ENCODE measurements at regions not wholly inside any gene's neighbourhood (a gene's known extent, or its start where the extent isn't known, plus 50 kb on each side); places are given as distances from the start of the nearest gene placed in this dataset.
A peak's percentile ranks its signal among the peaks of the same experiment; 100 is the strongest.

- DNase-seq = no peak
These were observed 66.0 kb upstream of the FOXK1 start for GRCh38 chr7:4616116-4616515.

DNA sequence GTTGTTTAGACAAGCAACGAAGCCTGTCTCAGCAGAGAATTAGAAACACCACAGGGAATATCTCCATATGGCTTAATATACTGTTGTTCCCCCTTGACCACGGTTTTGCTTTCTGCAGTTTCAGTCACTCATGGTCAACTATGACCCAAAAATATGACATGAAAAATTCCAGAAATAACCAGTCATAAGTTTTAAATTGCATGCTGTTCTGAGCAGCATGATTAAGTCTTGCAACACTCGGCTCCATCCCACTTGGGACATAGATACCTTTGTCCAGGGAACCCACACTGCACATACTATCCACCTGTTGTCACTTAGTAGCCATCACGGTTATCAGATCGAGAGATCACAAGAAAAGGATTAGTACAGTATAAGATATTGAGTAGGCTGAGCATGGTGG, 60.7 kb upstream of the FOXK1 start:
- no peak for DNase-seq

DNA sequence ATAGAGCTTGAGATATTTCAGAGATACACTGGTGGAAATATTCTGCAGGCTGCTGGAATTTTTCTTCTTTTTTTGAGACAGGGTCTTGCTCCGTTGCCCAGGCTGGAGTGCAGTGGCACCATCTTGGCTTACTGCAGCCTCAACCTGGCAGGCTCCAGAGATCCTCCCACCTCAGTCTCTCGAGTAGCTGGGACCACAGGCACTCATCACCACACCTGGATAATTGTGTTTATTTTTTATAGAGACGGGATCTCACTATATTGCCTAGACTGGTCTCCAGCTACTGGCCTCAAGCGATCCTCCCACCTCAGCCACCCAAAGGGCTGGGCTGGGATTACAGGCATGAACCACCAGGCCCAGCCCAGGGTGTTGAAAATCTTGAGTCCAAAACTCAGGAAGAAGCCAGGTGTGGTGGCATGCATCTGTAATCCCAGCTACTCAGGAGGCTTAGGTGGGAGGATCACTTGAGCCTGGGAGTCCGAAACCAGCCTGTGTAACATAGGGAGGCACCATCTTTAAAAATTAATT, 55.7 kb upstream of the FOXK1 start:
- no peak for DNase-seq

- DNase-seq = no peak
These were observed 52.7 kb upstream of the FOXK1 start for GRCh38 chr7:4629287-4629895.

DNA sequence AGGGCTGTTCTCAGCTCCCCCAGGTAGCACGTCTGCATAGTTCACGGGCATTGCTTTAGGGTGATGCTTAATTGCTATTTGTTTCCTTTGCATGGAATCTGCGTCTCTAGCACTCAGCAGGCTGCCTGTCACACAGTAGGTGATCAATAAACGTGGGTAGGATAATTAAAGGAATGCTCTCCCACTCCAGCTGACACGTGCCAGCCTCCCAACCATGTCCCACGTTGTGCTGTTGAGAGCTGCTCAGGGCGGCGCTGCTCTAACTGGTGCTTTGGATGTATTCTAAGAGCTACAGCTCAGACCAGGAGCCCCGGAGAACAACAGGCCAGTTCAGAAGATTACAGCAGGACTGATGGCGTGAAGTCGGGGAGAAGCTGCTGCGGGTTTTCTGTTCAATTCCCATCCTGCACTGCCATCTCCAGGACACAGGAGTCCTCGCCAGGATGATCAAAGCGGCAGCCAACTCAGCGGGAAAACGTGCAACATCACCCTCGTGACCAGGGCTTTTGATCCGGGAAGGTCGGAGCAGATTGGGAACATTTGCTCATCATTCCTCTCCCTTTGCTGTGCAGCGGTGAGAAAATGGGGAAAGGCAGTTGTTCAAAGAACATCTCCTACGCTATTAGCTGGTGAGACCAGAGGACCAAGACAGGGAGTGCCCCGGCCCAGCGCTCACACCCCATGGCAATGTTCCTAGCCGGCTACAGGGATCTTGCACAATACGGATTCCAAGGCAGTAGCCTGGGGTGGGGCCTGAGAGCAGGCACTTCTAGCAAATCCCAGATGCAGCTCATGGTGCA, 50.5 kb upstream of the FOXK1 start:
- DNase-seq = peak; percentile 69

Measured in hematopoietic multipotent progenitor cell treated with erythropoietin and hydrocortisone succinate and interleukin-3 and kit ligand, for 8 days (in vitro differentiated cells).